Neural cell (in vitro differentiated cells): ENCODE measurements at regions not wholly inside any gene's neighbourhood (a gene's known extent, or its start where the extent isn't known, plus 50 kb on each side); places are given as distances from the start of the nearest gene placed in this dataset.

Experiments used
- CTCF ChIP-seq: fragments of 450-650 bp; IDR thresholded peaks from 2 replicates; pipeline ENCODE4 v1.5.1; 2014; ENCODE audit warnings: antibody characterized with exemption, mild to moderate bottlenecking, moderate library complexity; ENCODE audit not compliant: poor library complexity, severe bottlenecking
- EP300 ChIP-seq: fragments of 450-650 bp; conservative IDR thresholded peaks from 2 replicates; pipeline ENCODE4 v1.6.1; 2014; ENCODE audit warnings: antibody characterized with exemption, mild to moderate bottlenecking, moderate library complexity; ENCODE audit not compliant: poor library complexity, severe bottlenecking
- EZH2 ChIP-seq: fragments of 200-600, 300-800 bp; shearing (Covaris generic), sonication (generic); IDR thresholded peaks from 2 replicates; pipeline ENCODE4 v1.6.1; 2014; ENCODE audit warnings: antibody characterized with exemption, low read length, borderline replicate concordance, mild to moderate bottlenecking; ENCODE audit not compliant: insufficient read depth, poor library complexity, severe bottlenecking
- POLR2AphosphoS5 ChIP-seq: IDR thresholded peaks from 2 replicates; pipeline ENCODE4 v1.6.1; 2012
- REST ChIP-seq: IDR thresholded peaks from 2 replicates; pipeline ENCODE4 v1.6.1; 2012; ENCODE audit warnings: borderline replicate concordance
- SMC3 ChIP-seq: fragments of 450-650 bp; conservative IDR thresholded peaks from 2 replicates; pipeline ENCODE4 v1.6.1; 2014; ENCODE audit warnings: antibody characterized with exemption, mild to moderate bottlenecking, moderate library complexity; ENCODE audit not compliant: poor library complexity
- TAF1 ChIP-seq: IDR thresholded peaks from 2 replicates; pipeline ENCODE4 v1.6.1; 2012; ENCODE audit warnings: low read depth

- TF ChIP-seq CTCF = no peak
- TF ChIP-seq POLR2AphosphoS5 = no peak
- TF ChIP-seq REST = no peak
- TF ChIP-seq EZH2 = no peak
- TF ChIP-seq EP300 = no peak
- TF ChIP-seq SMC3 = no peak
- TF ChIP-seq TAF1 = no peak
Measured at GRCh38 chr3:61483997-61484396, 77.4 kb upstream of the PTPRG start.
